ENCODE measurements at regions not wholly inside any gene's neighbourhood (a gene's known extent, or its start where the extent isn't known, plus 50 kb on each side); places are given as distances from the start of the nearest gene placed in this dataset.

- Histone ChIP-seq H3K4me3 (ENCODE audit: low read depth in 1 of 2, low read length in 2 of 2) (no peak overlapping the region), H3K4me1 (ENCODE audit: control insufficient read depth in 1 of 2, insufficient read depth in 2 of 2, low read length in 2 of 2) (peaks cover 4 to 25% of the 10 kb centered on the region in 2 donors), H3K27me3 (ENCODE audit: control insufficient read depth in 1 of 2, insufficient read depth in 2 of 2, low read length in 2 of 2) (no peaks in the 10 kb centered on the region), H3K27ac (ENCODE audit: low read depth, low read length) (no peak overlapping the region), H3K9me3 (ENCODE audit: control insufficient read depth in 1 of 2, low read length in 2 of 2) (no peaks in the 10 kb centered on the region), H3K9ac (ENCODE audit: low read depth in 1 of 2, low read length in 2 of 2) (no peak overlapping the region), H3K36me3 (ENCODE audit: control insufficient read depth in 1 of 2, insufficient read depth in 2 of 2, low read length in 2 of 2) (no peaks in the 10 kb centered on the region)
These were observed 148.2 kb downstream of the CAAP1 start for GRCh38 chr9:26744191-26744965.

DNA sequence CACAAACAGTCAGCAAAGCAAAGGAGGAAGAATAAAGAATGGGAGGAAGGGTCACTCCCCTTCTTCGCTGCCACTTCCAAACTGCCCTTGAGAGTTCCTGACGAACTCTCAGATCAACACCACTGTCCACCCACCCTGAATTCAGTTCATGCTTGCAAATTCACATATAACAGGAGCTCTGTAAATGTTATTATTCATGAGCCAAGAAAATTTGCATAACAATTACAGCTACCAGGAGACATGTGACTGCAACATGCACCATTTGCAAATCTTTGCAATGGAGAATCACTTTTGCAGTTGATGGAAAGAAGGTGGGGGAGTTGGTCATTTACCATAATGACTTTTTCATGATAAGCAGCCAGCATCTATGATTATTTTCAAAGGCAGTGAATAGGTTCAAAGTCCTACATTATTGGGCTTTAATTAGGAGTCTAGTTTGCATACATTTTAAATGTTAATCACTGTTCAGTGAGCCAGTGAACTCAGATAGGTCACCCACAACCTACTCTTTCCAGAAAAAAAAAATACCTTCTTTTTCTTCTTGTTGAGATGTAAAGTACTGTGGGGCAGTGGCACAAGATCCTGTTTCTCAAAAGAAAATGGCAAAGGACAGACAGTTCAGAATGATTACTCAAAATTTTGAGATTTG lies 149.7 kb downstream of the CAAP1 start:
- no peaks in the 10 kb centered on the region for H3K27me3 ChIP-seq (ENCODE audit: control insufficient read depth in 1 of 2, insufficient read depth in 2 of 2, low read length in 2 of 2)
- peaks cover 4 to 25% of the 10 kb centered on the region in 2 donors for H3K4me1 ChIP-seq (ENCODE audit: control insufficient read depth in 1 of 2, insufficient read depth in 2 of 2, low read length in 2 of 2)
- H3K36me3 ChIP-seq (ENCODE audit: control insufficient read depth in 1 of 2, insufficient read depth in 2 of 2, low read length in 2 of 2), result no peaks in the 10 kb centered on the region
- H3K9me3 ChIP-seq (ENCODE audit: control insufficient read depth in 1 of 2, low read length in 2 of 2), result peaks cover 0 to 5% of the 10 kb centered on the region in 2 donors
- H3K27ac ChIP-seq (ENCODE audit: low read depth, low read length), result no peak overlapping the region
- no peak overlapping the region for H3K9ac ChIP-seq (ENCODE audit: low read depth in 1 of 2, low read length in 2 of 2)
- no peak overlapping the region for H3K4me3 ChIP-seq (ENCODE audit: low read depth in 1 of 2, low read length in 2 of 2)

- Histone ChIP-seq H3K27me3 (ENCODE audit: control insufficient read depth in 1 of 2, insufficient read depth in 2 of 2, low read length in 2 of 2) (no peaks in the 10 kb centered on the region), H3K27ac (ENCODE audit: low read depth, low read length) (no peak overlapping the region), H3K36me3 (ENCODE audit: control insufficient read depth in 1 of 2, insufficient read depth in 2 of 2, low read length in 2 of 2) (no peaks in the 10 kb centered on the region), H3K9me3 (ENCODE audit: control insufficient read depth in 1 of 2, low read length in 2 of 2) (peaks cover 0 to 5% of the 10 kb centered on the region in 2 donors), H3K4me1 (ENCODE audit: control insufficient read depth in 1 of 2, insufficient read depth in 2 of 2, low read length in 2 of 2) (no peaks in the 10 kb centered on the region), H3K9ac (ENCODE audit: low read depth in 1 of 2, low read length in 2 of 2) (no peak overlapping the region), H3K4me3 (ENCODE audit: low read depth in 1 of 2, low read length in 2 of 2) (no peak overlapping the region)
These were observed 157.4 kb downstream of the CAAP1 start for GRCh38 chr9:26735160-26735559.

- Histone ChIP-seq H3K4me3 (ENCODE audit: low read depth in 1 of 2, low read length in 2 of 2) (no peak overlapping the region), H3K9ac (ENCODE audit: low read depth in 1 of 2, low read length in 2 of 2) (no peak overlapping the region), H3K36me3 (ENCODE audit: control insufficient read depth in 1 of 2, insufficient read depth in 2 of 2, low read length in 2 of 2) (no peaks in the 10 kb centered on the region), H3K27ac (ENCODE audit: low read depth, low read length) (no peak overlapping the region), H3K27me3 (ENCODE audit: control insufficient read depth in 1 of 2, insufficient read depth in 2 of 2, low read length in 2 of 2) (no peaks in the 10 kb centered on the region), H3K9me3 (ENCODE audit: control insufficient read depth in 1 of 2, low read length in 2 of 2) (no peaks in the 10 kb centered on the region), H3K4me1 (ENCODE audit: control insufficient read depth in 1 of 2, insufficient read depth in 2 of 2, low read length in 2 of 2) (no peaks in the 10 kb centered on the region)
These were observed 163.4 kb downstream of the CAAP1 start for GRCh38 chr9:26729187-26729586.

GRCh38 chr9:26727471-26727870 lies 165.1 kb downstream of the CAAP1 start:
- H3K4me1 ChIP-seq (ENCODE audit: control insufficient read depth in 1 of 2, insufficient read depth in 2 of 2, low read length in 2 of 2), result peaks cover 0 to 7% of the 10 kb centered on the region in 2 donors
- H3K4me3 ChIP-seq (ENCODE audit: low read depth in 1 of 2, low read length in 2 of 2), result no peak overlapping the region
- no peaks in the 10 kb centered on the region for H3K36me3 ChIP-seq (ENCODE audit: control insufficient read depth in 1 of 2, insufficient read depth in 2 of 2, low read length in 2 of 2)
- H3K27ac ChIP-seq (ENCODE audit: low read depth, low read length), result no peak overlapping the region
- no peaks in the 10 kb centered on the region for H3K27me3 ChIP-seq (ENCODE audit: control insufficient read depth in 1 of 2, insufficient read depth in 2 of 2, low read length in 2 of 2)
- H3K9me3 ChIP-seq (ENCODE audit: control insufficient read depth in 1 of 2, low read length in 2 of 2), result no peaks in the 10 kb centered on the region
- H3K9ac ChIP-seq (ENCODE audit: low read depth in 1 of 2, low read length in 2 of 2), result no peak overlapping the region

GRCh38 chr9:26725573-26725972 lies 167.0 kb downstream of the CAAP1 start:
- no peak overlapping the region for H3K9ac ChIP-seq (ENCODE audit: low read depth in 1 of 2, low read length in 2 of 2)
- H3K4me3 ChIP-seq (ENCODE audit: low read depth in 1 of 2, low read length in 2 of 2), result no peak overlapping the region
- H3K9me3 ChIP-seq (ENCODE audit: control insufficient read depth in 1 of 2, low read length in 2 of 2), result no peaks in the 10 kb centered on the region
- no peaks in the 10 kb centered on the region for H3K36me3 ChIP-seq (ENCODE audit: control insufficient read depth in 1 of 2, insufficient read depth in 2 of 2, low read length in 2 of 2)
- H3K27me3 ChIP-seq (ENCODE audit: control insufficient read depth in 1 of 2, insufficient read depth in 2 of 2, low read length in 2 of 2), result no peaks in the 10 kb centered on the region
- H3K4me1 ChIP-seq (ENCODE audit: control insufficient read depth in 1 of 2, insufficient read depth in 2 of 2, low read length in 2 of 2), result peaks cover 4 to 14% of the 10 kb centered on the region in 2 donors
- H3K27ac ChIP-seq (ENCODE audit: low read depth, low read length), result no peak overlapping the region

- Histone ChIP-seq H3K4me1 (ENCODE audit: control insufficient read depth in 1 of 2, insufficient read depth in 2 of 2, low read length in 2 of 2) (peaks cover 4 to 14% of the 10 kb centered on the region in 2 donors), H3K36me3 (ENCODE audit: control insufficient read depth in 1 of 2, insufficient read depth in 2 of 2, low read length in 2 of 2) (no peaks in the 10 kb centered on the region), H3K27me3 (ENCODE audit: control insufficient read depth in 1 of 2, insufficient read depth in 2 of 2, low read length in 2 of 2) (no peaks in the 10 kb centered on the region), H3K27ac (ENCODE audit: low read depth, low read length) (no peak overlapping the region), H3K9ac (ENCODE audit: low read depth in 1 of 2, low read length in 2 of 2) (no peak overlapping the region), H3K9me3 (ENCODE audit: control insufficient read depth in 1 of 2, low read length in 2 of 2) (no peaks in the 10 kb centered on the region), H3K4me3 (ENCODE audit: low read depth in 1 of 2, low read length in 2 of 2) (peak overlapping the region in 1 of 2 donors; percentile 30)
These were observed 169.1 kb downstream of the CAAP1 start for GRCh38 chr9:26723486-26723885.

DNA sequence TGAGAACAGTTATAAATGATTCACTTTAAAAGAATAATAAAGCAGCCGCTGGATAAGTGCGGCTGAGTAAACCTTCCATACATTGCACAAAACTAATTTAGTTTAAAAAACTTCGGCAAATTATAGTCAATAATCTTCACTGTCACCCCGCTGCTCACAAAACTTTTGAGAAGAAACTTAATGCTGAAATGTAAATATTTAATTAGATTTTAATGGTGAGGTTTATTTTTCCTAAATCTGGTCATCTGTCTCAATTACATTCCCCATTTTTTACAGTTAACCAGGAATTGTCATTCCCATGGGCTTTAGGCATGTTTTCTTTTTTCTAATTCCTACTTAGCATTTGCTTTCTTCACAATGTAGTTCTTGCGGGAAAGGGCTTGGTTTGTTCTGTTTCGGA lies 169.8 kb downstream of the CAAP1 start:
- H3K27ac ChIP-seq (ENCODE audit: low read depth, low read length), result no peak overlapping the region
- H3K4me1 ChIP-seq (ENCODE audit: control insufficient read depth in 1 of 2, insufficient read depth in 2 of 2, low read length in 2 of 2), result peaks cover 4 to 14% of the 10 kb centered on the region in 2 donors

DNA sequence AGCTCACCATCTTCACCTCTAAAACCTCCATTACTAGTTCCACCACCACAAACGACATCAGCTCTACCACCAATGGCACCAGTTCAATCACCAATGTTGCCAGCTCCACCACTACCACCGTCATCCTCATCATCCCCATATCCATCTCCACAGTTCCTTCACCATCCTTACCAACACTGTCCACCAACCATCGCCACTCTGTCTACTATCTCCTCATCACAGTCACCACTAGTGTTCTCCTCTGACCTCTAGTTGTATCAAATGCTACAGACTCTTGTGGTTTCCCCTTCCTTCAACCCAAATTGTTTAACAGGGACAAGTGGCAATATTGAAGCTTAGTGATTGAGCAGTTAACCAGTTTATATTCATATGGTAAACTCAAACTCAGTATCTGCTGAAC lies 182.6 kb downstream of the CAAP1 start:
- Histone ChIP-seq H3K9ac (ENCODE audit: low read depth in 1 of 2, low read length in 2 of 2) (no peak overlapping the region), H3K9me3 (ENCODE audit: control insufficient read depth in 1 of 2, low read length in 2 of 2) (no peaks in the 10 kb centered on the region), H3K27ac (ENCODE audit: low read depth, low read length) (no peak overlapping the region), H3K36me3 (ENCODE audit: control insufficient read depth in 1 of 2, insufficient read depth in 2 of 2, low read length in 2 of 2) (no peaks in the 10 kb centered on the region), H3K4me3 (ENCODE audit: low read depth in 1 of 2, low read length in 2 of 2) (no peak overlapping the region), H3K4me1 (ENCODE audit: control insufficient read depth in 1 of 2, insufficient read depth in 2 of 2, low read length in 2 of 2) (peaks cover 0 to 12% of the 10 kb centered on the region in 2 donors), H3K27me3 (ENCODE audit: control insufficient read depth in 1 of 2, insufficient read depth in 2 of 2, low read length in 2 of 2) (no peaks in the 10 kb centered on the region)

More for the DNA sequence above, 169.8 kb downstream of the CAAP1 start:
- Histone ChIP-seq H3K9me3 (ENCODE audit: control insufficient read depth in 1 of 2, low read length in 2 of 2) (no peaks in the 10 kb centered on the region), H3K4me3 (ENCODE audit: low read depth in 1 of 2, low read length in 2 of 2) (no peak overlapping the region), H3K9ac (ENCODE audit: low read depth in 1 of 2, low read length in 2 of 2) (no peak overlapping the region), H3K36me3 (ENCODE audit: control insufficient read depth in 1 of 2, insufficient read depth in 2 of 2, low read length in 2 of 2) (no peaks in the 10 kb centered on the region), H3K27me3 (ENCODE audit: control insufficient read depth in 1 of 2, insufficient read depth in 2 of 2, low read length in 2 of 2) (no peaks in the 10 kb centered on the region)

GRCh38 chr9:26706223-26706622 lies 186.4 kb downstream of the CAAP1 start:
- H3K36me3 ChIP-seq (ENCODE audit: control insufficient read depth in 1 of 2, insufficient read depth in 2 of 2, low read length in 2 of 2), result no peaks in the 10 kb centered on the region
- H3K4me1 ChIP-seq (ENCODE audit: control insufficient read depth in 1 of 2, insufficient read depth in 2 of 2, low read length in 2 of 2), result peaks cover 0 to 12% of the 10 kb centered on the region in 2 donors
- no peak overlapping the region for H3K9ac ChIP-seq (ENCODE audit: low read depth in 1 of 2, low read length in 2 of 2)
- no peak overlapping the region for H3K4me3 ChIP-seq (ENCODE audit: low read depth in 1 of 2, low read length in 2 of 2)
- H3K27me3 ChIP-seq (ENCODE audit: control insufficient read depth in 1 of 2, insufficient read depth in 2 of 2, low read length in 2 of 2), result no peaks in the 10 kb centered on the region
- no peak overlapping the region for H3K27ac ChIP-seq (ENCODE audit: low read depth, low read length)
- no peaks in the 10 kb centered on the region for H3K9me3 ChIP-seq (ENCODE audit: control insufficient read depth in 1 of 2, low read length in 2 of 2)

Measured in duodenal mucosa (tissue), 2 donors.